HG03280 (cell line): ENCODE measurements at regions not wholly inside any gene's neighbourhood (a gene's known extent, or its start where the extent isn't known, plus 50 kb on each side); places are given as distances from the start of the nearest gene placed in this dataset.

Experiments
- ATAC-seq: cut with Tn5 transposase; IDR thresholded peaks from one replicate; pipeline ENCODE4 v1.9.1; 2021; ENCODE audit warnings: mild to moderate bottlenecking, moderate library complexity; ENCODE audit not compliant: unreplicated experiment

DNA sequence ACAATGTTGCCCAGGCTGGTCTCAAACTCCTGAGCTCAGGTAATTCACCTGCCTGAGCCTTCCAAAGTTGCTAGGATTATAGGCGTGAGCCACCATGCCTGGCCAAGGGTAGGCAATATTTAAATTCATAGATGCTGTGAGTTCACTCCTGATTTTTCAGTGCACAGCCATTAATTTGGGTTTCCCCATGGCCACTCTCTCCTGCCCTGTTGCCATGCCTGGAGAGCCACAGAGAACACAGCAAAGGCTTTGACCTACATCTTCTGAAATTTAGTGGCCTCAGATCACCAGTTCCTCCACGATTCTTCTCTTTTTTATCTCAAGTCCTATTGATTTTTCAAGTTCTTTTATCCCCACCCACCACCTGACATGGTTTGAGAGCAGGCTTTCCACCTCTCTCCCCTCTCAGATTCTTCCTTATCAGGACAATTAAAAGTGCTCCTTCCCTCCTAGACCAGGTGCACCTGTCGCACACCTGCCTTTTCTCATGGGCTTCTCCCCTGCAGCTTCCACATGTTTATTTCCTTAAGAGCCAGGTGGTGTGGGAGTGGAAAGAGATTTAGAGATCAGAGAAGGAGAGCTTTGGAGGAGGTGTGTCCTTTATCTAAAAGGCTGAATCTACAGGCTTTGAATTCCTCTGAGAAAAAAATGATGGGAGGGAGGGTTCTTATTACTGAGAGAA lies 123.8 kb downstream of the ADRA2A start:
- no peak for ATAC-seq

DNA sequence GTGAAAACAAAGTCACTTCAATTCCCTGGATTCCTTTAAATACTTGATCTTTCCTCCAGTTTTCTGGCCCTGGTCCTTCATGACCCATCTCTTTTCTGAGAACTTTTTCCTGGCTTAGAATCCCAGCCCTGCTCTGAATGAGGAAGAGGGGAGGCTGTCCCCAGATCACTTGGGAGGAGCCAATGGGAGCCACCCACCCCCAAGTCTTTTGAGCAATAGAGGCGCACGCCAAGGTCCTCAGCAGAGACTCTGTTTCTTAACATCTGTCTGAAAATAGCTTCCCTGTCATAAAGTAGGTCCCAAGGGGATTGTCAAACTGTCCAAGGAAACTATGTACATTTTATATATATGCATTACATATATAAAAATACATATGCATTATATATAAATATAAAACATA lies 126.8 kb downstream of the ADRA2A start:
- no peak for ATAC-seq

DNA sequence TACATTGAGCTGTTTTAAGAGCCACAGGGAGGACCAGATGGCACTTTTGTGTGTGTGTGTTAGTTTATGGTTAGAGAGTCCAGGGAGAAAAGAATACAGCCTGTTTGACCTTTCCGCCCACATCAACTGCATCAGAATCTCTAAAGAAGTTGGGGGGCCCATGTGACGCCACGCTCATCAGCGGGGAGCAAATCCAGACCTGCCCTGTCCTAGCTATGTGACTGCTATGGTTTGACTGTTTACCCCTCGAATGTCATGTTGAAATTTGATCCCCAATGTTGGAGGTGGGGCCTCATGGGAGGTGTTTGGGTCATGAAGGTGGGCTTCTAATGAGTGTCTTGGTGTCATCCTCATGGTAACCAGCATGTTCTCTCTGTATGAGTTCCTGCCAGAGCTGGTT lies 128.0 kb downstream of the ADRA2A start:
- no peak for ATAC-seq

DNA sequence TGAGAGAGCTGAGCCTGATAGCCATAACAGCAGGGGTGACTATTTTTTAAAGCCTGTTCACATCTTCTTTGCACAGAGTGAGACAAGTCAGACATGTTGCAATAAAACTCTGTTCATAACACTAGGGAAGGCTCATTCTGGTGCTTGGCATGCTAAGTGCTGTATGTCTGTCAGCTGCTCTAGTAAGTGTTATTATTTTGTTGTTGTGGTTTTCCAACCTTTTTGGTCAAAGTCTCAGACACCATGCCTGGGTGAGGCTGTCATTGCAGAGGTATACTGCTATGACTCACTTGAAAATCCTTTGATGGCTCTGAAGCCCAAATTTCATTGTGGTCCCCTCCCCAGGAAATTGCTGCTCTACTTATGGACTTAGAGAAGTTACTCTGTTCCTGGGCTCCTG lies 129.7 kb downstream of the ADRA2A start:
- no peak for ATAC-seq

DNA sequence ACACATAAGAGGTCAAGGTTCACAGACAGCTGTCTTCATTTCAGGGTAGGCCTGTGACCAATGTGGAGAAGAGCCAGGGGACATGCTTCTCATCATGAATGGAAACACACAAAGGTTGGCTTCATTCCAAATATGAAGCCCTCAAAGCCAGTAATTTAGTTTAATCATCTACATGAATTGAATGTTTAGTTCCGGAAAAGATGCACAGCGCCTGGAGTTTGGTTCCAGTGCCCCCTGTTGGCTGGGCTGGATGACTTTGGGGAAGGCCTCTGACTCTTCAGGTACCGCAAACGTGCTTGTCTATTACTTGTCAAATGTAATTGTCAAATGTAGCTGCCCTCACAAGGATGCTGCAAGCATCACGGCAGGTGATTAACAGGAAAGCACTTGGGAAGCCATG lies 130.7 kb downstream of the ADRA2A start:
- ATAC-seq, result no peak

DNA sequence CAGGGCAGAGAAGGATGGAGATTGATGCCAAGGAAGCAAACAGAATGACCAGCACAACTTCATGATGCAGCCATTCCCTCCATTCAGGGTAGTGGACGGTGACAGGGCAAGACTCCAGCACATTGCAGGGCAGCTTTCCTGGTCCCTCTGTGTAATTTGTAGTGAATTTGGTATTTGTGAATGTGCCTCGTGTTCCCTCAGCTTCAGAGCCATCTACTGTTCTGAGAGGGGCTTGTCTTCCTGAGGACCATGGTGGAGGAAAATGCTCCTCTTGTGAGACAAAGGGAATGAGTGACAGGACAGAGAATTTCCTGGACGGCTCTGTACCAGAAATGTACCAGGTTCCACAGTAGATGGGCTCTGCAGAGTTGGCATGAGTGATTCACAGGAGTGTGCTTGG lies 132.1 kb downstream of the ADRA2A start:
- ATAC-seq, result no peak

DNA sequence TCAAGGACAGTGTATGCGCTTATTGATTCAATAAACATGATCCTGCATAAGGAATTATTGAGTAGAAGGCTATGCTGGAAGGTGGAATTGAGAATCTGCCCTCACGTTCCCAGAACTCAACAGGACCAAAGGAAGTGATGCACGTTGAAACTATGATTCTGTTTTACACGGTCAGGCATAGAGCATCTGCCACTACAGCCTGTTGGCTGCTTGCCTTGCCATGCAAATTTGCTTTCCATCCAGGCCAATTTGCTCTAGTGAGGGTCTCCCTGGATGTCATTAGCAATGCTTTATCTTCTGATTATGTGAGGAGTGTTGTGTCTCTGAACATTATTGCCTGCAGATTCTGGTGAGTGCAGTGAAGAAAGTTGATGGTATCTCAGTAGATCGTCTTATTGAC lies 132.9 kb downstream of the ADRA2A start:
- ATAC-seq, result no peak

DNA sequence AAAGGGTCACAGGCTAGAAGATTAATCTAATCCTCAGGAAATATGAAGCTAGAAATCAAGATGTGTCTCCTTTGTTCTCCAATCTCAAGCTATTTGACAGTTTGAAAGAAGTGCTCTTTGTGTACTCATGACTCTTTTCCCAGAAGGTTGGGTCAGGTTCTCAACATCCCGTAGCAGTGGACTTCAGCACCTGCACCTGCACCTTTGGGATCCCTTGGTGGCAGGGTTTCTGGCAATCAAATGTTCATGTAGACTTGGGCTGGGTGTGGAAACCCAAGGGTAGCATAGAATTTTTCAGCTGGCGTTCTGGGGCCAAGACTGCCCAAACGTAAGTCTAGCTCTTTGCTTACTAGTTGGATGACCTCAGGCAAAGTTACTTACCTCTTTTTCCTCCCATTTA lies 134.4 kb downstream of the ADRA2A start:
- ATAC-seq, result no peak

DNA sequence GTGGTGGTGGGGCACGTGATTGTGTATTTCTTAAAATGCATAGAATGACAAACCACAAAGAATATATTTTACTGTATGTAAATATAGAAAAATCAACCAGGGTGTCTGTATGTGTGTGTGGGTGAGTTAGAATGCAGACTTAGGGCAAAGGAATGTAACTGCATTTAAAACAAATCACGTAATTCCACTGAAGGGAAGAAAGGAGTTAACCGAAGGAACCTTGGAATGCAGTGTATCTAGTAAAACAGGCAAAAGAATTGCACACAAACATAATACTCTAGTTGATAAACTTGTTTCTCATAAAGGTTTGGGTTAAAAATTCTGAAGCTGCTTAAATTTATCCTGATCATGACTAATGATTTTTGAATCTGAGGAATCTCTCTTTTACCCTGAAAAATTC lies 134.9 kb downstream of the ADRA2A start:
- no peak for ATAC-seq

DNA sequence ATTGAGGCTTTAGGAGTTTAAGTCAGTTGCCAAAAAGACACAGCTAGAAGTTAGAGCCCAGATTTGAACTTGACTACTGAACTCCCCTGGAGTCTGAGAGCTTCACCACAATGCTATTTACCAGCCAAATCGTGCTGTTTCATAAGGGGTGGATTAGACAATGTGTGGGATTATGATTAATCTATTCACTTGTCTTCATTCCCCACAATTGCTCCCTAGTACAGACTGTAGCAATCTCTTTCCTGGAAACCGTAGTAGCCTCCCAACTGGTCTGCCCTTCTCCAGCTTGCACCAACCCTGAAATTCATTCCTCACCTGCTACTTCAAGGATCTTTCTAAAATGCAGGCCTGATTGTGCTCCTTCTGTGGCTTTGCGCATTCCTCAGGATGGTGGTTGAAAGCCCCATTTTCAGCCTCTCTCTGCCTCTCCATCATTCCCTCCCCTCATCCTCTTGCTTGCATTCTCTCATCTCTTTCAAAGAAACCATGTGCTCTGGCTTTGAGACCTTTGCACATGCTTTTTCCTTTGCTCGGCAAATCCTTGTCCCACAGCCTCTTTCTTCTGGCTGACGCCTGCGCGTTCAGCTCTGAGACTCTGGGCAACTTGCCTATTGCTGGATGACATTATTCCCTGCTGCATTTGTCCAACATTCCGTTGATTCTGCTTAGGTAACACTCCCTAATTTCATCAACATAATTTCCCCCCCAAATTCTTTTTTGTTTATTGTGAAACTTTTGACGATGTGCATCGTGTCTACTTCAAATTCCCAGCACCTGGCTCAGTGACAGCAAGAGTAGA lies 145.1 kb downstream of the ADRA2A start:
- no peak for ATAC-seq

DNA sequence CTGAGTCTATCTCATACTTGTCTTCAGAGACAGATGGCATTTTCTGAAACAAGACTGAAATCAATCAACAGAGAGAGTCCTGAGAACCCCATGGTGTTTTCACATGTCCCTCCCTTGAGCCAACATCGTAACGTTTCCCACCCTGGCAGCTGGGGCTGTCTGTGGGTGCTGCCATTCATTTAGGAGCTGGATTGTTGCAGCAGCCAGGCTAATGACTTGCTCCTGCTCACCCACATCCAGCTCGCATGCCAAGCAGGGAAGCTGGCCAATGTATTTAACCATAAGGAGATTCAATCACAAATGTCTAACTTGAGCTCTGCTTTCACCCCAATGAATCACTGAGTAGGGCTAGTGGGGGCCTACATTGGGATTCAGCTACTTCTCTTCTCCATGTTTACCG lies 146.1 kb downstream of the ADRA2A start:
- ATAC-seq, result no peak

DNA sequence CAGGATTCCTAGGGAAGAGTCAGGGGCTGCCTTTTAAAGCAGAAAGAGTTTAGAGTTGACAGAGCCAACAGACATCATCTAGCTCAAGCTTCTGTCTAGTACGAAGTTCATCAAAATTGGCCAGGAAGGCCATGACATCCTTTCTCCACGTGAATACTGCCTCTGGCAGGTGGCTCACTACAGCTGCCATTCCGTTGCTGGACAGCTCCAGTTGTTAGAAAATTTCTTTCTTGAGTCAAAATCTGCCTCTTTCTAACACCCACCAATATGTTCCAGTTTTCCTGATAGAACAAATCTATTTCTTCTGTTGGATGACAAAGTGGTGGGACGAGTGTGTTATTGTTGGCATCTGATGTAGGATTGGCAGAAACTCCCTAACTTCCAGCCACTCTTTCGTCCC lies 154.9 kb downstream of the ADRA2A start:
- ATAC-seq, result no peak

DNA sequence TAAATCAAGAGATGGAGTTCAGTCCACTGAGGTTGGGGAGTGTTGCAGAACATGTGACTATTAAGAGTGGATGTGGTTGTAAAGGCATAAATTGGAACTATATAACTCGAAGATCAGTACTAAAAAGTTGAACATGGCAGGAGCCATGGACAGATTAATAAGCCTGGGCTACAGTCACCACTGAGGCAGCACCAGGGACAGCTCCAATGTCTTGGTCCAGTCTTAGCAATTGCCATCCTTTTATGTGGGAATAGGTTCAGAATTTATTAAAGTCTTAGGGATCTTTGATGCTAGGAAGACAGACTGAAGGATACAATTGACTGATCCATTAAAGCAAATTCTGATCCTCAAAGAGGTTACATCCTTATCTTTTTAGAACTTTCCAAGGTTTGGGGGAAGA lies 156.6 kb downstream of the ADRA2A start:
- ATAC-seq, result no peak

DNA sequence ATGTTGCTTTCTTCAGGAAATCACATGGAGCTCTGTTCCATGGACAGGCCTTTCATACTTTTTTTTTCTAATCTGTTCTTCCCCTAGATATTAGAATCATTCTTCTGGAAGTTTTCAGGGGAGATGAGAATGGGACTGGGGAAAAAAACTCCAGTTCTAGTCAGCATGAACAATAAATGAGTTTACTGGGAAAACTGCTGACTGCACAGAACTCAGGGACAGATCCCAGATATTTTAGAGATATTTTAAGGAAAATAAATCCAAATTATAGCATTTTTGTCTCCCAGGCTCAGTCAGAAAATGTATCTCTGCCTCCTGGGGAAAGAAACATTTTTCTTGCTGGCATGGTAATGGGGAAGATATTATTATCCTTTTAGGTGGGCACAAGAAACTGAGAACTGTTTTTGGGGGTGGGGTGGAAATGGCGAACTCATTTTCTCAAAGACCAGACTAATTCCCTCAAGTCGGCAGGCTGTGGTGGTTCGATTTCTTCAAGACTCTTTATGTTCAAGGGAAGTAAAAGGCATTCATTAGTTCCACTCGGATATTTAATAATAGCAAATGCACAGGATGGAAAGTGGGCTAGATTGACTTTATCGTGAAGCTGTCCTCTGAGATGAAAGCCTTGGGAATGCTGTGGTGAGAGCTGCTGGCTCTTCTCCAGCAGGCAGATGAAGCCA lies 157.5 kb downstream of the ADRA2A start:
- no peak for ATAC-seq

DNA sequence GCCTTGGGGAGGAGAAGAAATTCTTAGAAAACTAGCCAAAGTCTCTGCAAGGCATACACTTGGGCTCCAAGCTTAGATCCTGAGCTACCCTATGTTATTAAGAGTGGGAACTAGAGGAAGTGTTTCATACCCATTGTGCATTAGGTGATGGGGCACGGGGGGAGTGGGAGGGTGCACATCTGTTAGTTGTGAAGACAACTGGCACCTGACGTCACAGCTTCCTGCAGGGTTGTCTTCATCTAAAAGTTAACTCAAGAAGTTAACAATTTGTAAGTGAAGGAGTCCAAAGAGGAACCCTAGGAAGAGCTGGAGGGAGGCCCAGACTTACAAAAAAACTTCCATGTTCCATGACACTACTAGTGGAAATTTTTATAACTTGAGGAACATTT lies 158.1 kb downstream of the ADRA2A start:
- no peak for ATAC-seq

DNA sequence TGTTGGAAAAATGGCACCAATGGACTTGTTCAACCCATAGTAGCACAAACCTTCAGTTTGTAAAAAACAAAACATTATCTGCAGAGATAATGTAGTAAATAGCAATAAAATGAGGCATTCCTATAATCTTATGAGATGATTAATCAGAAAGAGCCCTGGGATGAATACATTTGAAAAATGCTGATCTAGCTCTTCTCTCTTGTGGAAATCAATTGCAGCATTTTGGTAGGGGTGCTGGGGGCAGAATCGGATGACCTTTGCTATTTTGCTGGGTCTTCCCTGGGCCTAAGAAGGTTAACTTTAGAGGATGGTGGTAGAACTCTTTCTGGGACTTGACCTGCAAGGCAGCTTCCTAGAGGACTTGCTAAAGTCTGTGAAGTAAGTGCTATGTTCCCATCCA lies 163.5 kb downstream of the ADRA2A start:
- no peak for ATAC-seq

DNA sequence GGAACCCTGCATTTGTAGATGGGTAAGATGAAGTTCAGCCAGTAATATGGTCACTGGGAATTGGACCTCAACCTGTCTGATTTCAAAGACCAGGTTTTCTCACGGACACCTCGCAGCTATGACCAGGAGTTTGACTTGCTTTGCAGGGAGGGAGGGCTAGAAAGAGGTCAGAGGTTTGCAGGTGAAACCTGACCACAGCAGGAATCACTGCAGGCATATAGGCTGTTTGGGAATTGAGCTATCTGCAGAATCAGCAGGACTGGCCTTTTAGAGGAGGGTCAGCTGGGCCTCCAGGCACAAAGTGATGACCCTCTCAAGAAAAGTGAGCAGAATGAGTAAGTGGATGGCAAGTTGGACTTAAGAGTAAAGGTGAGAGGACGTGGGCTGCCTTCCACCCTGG lies 166.3 kb downstream of the ADRA2A start:
- no peak for ATAC-seq

DNA sequence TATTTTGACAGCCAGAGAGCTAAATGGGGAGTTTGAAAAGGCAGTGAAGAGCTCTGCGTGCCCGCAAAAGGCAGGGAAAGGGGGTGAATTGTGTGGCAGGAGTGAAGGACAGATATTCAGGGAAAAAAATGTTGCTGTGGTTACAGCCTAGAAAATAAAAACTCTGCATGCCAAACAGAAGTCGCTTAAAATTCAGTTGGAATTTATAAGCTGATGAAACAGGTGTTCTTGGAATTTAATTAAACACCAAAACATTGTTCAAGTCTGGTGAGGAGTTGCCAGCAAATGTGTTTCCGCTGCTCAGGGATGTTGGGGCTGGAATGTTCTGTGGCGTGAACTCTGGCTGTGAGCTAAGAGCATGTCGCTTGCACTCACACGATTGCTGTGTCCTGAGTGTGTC lies 169.3 kb downstream of the ADRA2A start:
- no peak for ATAC-seq

DNA sequence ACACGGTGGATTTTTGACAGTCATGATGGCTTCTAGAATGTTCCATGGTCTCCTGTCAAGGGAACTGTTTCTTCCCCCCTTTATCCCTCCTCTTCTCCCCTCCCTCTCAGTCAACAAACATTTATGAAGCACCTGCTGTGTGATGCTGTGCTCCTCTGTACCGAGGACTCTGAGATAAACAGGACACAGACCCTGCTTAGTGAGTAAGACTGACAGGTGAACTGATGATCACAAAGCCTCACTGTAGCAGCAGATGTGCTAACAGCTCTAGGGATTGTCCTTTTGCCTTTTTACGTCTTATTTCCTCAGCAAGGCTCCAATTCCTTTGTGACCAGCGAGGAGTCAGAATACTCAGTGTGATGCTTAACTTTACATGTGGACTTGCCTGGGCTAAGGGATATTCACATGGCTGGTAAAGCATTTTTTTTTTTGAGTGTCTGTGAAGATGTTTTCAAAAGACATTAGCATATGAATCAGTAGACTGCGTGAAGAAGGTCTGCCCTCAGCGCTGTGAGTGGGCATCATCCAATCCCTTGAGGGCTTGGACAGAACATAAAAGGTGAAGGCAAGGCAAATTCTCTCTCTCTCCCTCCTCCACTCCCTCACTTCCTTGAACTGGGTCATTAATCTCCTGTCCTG lies 170.1 kb downstream of the ADRA2A start:
- ATAC-seq, result no peak

DNA sequence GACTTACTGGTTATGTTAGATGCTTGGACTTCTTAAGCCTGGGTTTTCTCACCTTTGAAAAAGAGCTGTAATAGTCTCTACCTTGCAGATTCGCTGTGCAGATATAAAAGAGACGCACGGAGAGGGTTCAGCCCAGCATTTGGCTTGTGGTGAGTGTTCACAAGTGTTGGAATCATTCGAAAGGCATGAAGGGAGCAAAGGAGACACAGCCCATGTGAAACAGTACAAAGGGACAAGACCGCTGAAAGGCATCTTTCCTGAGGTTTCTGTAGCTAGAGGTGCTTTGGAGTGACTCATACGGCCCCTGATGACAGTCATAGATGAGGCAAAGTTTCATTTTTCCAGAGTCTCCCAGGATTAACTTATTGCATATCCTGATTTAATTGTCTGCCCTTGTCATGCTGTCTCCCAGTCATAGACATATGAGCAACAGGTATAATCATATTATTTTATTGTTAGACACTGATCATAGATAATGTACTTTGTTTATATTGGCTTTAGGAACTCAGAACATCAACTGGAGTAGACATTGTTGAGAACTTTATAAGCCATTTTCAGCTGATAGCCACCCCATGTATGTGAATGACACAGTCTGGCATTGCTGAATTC lies 171.1 kb downstream of the ADRA2A start:
- ATAC-seq, result no peak

DNA sequence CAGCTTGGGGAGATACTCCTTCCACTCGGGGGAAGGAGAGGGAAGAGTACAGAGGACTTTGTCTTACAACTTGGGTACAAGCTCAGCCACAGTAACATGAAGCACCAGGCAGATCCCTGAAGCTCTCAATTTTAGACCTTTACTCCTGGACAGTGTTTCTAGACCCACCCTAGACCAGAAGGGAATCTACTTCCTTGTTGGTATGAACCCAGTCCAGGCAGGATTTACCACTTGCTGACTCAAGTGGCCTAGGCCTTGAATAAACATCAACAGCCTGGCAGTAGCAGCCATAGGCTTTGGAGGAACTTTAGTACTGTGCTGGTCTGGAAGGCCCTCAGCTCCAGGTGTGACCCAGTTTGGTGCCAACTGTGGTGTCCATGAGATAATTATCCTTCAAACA lies 173.1 kb downstream of the ADRA2A start:
- ATAC-seq, result no peak
